DMS 273 (cell line): ENCODE measurements at regions not wholly inside any gene's neighbourhood (a gene's known extent, or its start where the extent isn't known, plus 50 kb on each side); places are given as distances from the start of the nearest gene placed in this dataset.
A peak's percentile ranks its signal among the peaks of the same experiment; 100 is the strongest.
"Not testable (repeated sequence)": the region's sequence is repeated elsewhere in the genome, so short reads cannot be mapped to it uniquely, and the experiment has no call there.

ENCODE experiments used
- DNase-seq: peaks from one replicate; lab custom pipeline; 2025; ENCODE audit not compliant: unreplicated experiment; lab: John Stamatoyannopoulos, UW

- no peak for DNase-seq
Measured at GRCh38 chr10:109022417-109023049, 900.8 kb downstream of the XPNPEP1 start.

- no peak for DNase-seq
Measured at GRCh38 chr10:109019001-109019424, 904.3 kb downstream of the XPNPEP1 start.

DNA sequence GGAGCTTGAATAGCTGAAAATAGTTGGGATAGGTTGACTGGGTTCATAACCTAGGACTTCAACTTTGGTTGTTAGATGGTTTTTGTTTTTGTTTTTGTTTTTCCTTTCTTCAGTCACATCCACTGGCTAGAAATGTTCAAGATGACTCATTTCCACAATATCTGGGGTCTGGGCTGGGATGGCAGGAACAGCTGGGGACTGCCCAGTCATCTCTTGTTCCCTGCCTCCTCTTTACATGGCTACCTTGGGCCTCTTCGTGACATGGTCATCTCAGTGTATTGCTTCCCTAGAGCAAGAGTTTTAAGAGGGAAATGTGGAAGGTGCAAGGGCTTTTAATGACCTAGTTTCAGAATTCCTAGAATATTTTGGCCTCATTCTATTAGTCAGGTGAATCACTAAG is 915.8 kb downstream of the XPNPEP1 start:
- no peak for DNase-seq

- no peak for DNase-seq
Measured at GRCh38 chr10:108990441-108990840, 932.9 kb downstream of the XPNPEP1 start.

DNA sequence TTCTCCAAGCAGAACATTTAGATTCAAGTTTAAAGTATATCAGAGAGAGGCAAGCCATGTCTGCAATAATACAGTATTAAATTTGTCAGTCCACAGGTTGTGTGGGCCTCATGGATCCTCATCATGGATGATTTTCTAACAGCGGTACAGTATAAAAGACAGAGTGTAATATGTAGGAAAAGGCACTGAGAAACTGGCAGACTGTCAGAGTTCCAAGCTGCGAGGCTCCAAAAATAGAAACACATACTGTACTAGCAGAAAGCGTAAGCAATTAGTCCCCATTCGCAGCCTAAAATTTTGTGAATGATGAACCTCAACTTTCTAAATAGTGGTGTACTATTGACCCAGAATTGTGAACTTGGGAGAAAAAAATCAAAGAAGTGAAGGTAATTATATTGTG is 933.3 kb downstream of the XPNPEP1 start:
- DNase-seq, result no peak

DNA sequence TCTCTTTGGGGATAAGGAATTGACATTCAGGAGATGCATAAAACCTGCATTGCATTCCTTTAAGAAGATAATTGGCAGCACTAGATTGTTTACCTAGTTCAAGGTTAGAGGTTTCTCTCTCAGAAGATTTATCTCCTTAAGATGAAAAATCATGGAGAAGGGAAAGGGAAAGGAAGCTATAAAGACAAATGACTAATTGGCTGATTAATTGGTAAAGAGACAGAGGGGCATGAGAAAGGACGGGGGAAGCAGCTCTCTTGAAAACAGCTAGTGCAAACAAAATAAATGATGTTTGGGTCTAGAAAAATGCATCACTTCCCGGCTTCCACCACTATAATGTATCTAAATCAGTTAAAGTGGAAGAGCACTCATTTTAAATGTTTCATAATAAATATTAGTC is 941.2 kb downstream of the XPNPEP1 start:
- DNase-seq, result no peak

- DNase-seq, result no peak
Measured at GRCh38 chr10:108980869-108981268, 942.4 kb downstream of the XPNPEP1 start.

- DNase-seq, result no peak
Measured at GRCh38 chr10:108975459-108976058, 947.8 kb downstream of the XPNPEP1 start.

- peak; percentile 0 for DNase-seq
Measured at GRCh38 chr10:108970016-108970415, 953.3 kb downstream of the XPNPEP1 start.

GRCh38 chr10:108966411-108966810 is 956.9 kb downstream of the XPNPEP1 start:
- no peak for DNase-seq

GRCh38 chr10:108966005-108966404 is 957.3 kb downstream of the XPNPEP1 start:
- DNase-seq, result no peak

DNA sequence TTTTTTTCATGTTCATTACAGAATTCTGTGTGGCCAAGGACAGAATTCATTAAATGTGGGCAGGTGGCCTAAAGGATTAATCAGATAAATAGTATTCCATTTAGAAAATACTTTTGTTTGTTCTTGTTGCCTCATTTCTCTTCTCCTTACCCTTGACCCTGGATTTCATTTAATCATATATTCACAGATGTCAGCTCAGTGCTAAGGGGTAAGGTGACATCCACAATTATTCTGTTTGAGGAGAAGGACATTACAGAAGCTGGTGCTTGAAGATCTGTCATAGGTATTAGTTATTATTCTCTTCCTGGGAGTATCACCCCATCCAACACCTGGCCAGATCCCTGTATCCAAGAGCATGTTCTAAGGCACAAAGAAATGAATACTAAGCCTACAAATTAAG is 961.1 kb downstream of the XPNPEP1 start:
- no peak for DNase-seq

DNA sequence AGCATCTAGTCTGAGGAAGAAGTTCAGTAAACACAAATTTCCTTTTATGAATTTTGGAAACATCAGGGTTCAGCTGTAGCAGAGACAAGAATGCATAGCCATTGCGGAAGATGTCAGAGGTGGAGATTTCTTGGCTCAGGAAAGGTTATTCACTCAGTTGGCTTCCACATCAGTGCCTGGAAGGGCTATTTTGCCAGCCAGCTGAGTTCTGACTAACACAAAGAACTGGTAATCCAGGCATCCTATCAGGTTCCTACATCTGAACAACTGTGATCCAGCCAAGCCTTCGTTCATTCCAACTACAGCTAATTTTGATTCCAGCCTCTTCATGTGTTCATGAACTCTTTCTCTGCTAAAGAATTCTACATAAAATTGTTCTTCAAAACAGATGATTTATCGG is 965.6 kb downstream of the XPNPEP1 start:
- DNase-seq, result no peak

DNA sequence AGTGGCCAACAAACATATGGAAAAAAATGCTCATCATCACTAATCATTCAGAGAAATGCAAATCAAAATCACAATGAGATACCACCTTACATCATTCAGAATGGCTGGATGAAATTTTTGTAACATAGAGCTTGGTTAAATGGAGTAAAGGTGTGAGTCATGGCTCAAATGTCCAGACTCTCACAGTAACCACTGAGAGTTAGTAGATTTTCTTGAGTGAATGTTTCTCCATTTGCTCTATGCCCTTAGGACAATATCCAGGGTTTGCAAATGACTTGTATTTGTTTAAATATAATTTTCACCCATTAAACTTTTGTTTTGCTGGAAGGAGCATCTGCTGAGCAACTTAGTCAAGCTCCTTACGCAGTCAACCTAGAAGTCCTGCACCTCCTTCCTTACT is 967.2 kb downstream of the XPNPEP1 start:
- DNase-seq, result no peak

GRCh38 chr10:108920029-108920428 is 1003.3 kb downstream of the XPNPEP1 start:
- DNase-seq, result not testable (repeated sequence)

DNA sequence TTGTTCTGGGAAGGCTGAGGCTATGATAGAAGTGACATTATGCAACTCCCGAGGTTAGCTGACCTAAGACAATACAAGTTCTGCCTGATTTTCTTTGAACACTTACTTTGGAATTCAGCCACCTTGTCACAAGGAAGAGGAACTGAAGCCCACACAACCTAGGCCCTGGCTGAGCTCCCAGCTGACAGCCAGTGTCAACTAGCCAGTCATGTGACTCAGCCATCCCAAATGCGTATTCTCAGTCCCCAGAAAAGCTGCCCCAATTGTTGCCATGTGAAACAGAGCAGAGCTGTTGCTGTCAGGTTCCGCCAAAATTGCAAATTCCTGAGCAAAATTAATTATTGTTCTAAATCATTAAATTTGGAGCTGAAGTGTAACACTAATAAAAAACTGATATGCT is 1010.0 kb downstream of the XPNPEP1 start:
- no peak for DNase-seq

DNA sequence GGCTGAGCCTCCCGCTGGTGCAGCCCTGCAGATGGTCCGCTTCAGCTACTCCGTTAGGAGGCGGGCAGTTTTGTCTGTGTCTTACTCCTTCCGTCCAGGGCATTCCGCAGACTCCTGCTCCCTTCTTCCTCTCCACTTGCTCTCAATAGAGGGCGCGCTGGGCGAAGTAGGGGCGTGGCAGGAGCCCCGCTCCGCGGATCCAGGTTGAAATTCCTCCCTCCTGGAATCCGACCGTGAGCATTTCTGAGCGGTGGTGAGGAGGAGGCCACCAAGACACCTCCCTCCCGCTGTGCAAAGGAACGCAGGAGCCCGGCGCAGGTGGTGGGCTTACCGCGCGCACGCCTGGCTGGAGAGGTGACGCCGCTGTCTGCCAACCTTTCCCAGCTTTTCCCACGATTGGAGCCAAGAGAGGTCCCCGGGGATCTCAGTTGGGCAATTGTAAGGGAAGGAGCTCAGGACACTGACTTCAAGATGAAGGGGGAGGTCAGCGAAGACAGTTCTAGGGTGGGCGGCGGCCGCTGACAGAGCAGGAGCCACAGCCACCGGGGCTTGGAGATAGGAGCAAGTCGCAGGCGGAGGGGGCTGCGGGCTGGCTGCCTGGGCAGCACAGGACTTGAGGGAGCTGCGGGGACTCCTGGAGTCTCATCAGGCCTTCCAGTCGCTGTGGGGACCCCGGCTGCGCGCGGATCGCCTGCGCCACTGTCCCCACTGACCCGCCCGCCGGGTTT is 1011.3 kb downstream of the XPNPEP1 start:
- DNase-seq, result peak; percentile 66

- DNase-seq, result no peak
Measured at GRCh38 chr10:108908096-108908495, 1015.2 kb downstream of the XPNPEP1 start.

DNA sequence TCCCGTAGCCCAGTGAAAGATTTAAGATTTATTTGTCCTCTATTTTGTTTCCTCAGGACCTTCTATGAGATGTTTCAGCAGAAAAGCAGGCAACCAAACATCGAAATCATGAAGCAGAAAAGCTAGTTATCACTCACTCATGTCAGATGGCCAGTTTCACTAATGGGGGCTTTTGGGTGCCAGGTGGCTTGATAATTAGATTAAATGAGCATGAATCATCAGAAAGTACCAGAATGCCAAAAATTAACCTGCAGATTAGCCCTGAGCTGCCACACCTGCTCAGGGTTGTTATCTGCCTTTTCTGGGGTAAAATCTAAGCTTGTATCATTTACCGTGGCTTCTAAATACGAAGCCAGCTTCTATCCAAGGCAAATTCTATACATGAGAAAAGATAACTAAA is 1017.5 kb downstream of the XPNPEP1 start:
- no peak for DNase-seq

DNA sequence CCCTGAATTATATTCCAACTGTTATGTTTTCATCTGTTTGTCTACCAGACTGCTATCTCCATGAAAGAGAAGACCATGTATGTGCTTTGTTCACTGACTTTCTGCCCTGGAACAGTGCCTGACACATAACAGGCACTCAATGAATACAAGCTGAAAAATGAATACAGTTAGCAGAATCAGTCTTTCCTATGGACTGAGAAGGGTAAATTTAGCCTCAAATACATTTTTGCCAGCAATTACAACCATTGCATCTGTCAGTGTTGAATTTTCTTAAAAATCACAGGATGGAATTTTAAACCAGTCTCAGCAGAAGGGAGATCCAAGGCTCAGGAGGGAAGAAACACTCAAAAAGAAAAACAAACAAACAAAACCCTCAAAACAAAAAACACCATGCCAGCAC is 1018.1 kb downstream of the XPNPEP1 start:
- DNase-seq, result no peak

- no peak for DNase-seq
Measured at GRCh38 chr10:108904163-108904838, 1019.0 kb downstream of the XPNPEP1 start.
